Right renal pelvis (tissue), 4 donors: ENCODE measurements at regions not wholly inside any gene's neighbourhood (a gene's known extent, or its start where the extent isn't known, plus 50 kb on each side); places are given as distances from the start of the nearest gene placed in this dataset.

ENCODE experiments used
- DNase-seq, 4 donors: peaks; one replicate each; pipeline ENCODE4 v3.0.0-alpha.2; 2013; ENCODE audit warnings: low read depth in 4 of 4, low spot score in 3 of 4, missing footprints in 1 of 4

DNA sequence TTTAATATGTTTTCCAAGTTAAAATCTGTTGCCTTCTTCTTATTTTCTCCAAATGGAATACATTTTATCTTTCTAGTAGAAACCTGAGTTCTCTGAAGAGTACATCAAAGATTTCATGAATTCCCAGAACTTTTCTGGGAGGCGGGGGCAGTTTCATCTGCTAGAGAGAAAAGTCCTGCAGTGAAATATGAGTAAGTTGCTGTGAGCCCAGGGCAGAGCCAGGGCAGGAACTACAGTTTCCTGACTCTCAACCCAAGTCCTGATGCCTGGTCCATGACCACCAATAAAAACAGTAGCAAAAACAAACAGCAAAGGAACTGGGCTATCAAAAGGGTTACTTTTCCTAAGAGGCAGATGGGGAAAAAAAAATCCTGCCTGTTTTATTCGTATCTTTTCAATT, 239.4 kb upstream of the CTSO start:
- peak in 1 of 4 donors; percentile 18 for DNase-seq

DNA sequence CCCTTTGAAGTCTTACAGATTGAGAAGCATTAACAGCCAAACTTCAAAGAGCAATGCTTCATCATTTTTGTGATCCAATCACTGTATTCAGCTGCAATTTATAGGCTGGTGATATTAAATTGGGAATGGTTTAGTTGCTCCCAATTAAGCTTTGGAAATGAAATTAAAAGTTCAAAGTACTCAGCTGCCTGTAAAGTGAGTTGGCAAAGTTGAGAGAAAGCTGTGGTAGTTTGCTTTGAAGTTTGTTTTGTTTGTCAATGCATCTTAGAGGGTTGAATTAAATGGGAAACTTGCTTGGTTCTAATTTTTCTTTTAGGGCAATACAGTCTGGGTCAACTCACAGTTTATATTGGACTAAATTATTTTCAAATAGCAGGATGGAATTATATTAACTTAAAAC, 238.4 kb upstream of the CTSO start:
- no peak for DNase-seq

DNA sequence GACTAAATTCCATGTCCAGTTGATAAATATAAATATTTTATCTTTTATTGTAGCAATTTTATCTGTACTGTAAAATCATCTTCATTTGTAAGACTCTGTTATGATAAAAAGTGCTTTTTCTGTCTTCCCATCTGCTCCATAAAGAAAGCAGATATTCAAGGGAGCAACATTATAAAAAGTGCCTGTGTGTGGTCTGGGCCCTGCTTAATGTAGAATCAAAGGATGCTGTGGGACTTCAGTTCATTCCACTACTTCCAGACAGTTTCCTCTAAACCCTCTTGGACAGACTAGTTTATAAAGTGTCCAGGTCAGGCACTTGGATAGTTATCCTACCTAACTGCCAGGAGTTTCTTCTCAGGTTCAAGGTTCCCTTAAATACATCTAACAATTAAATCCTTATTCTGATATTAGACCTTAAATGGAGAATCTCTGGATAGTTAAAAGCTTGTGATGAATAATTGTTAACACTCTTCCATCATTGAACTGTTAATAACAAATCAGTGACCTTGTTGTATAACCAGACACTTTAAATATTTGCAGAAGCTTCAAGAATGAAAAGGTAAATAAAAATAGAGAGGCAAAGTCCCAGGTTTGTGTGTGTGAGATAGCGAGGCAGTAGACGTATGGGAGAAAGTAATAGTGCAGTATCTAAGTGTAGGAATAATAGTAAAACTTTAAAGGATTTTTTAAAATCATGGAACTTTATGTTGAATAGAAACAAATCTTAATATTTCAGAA, 237.5 kb upstream of the CTSO start:
- DNase-seq: no peak

DNA sequence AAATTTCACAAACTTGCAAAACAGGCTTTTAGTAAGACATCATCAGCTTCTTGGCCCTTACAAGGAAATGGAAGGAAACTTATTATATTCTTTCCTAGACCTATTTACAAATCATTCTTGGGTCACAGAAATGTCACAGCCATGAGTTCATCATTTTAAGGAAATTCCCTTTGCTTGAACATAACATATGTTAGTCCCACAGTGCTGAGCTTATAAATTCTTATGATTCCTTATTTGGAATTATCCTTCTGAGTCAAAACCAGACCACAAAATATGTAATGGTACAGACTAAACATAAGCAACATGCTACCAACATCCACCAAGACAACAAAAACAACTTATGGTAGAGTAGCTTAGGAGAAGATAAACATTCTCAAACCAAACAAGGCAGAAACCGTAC, 236.9 kb upstream of the CTSO start:
- no peak for DNase-seq

GRCh38 chr4:156188596-156188995, 234.9 kb upstream of the CTSO start:
- DNase-seq: no peak

- DNase-seq: no peak
Measured at GRCh38 chr4:156186111-156186510, 232.4 kb upstream of the CTSO start.

DNA sequence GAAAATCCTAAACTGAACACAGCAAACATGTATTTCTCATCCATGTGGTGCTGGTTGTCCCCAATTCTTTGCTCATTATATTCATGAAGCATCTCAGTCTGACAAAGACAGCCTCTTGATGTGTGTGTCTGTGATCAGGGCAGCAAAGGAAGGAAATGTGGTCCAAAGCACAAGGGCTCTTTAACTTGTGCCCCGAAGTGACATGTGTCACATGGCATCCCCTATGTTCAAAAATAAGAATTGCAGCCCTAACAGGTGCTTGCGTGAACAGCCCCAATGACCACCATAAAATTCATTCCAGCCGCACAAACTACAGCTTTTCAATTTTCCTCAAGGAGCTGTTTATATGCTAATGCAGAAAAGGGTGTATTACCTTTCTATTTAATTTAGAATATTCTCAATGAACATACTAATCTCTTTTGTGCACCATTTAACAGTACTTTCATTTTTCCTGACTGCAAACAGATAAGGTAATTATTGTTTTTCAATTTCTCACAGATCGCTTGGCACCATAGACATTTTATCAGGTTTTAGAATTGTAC, 231.9 kb upstream of the CTSO start:
- no peak for DNase-seq

GRCh38 chr4:156182269-156182668, 228.6 kb upstream of the CTSO start:
- DNase-seq: no peak

DNA sequence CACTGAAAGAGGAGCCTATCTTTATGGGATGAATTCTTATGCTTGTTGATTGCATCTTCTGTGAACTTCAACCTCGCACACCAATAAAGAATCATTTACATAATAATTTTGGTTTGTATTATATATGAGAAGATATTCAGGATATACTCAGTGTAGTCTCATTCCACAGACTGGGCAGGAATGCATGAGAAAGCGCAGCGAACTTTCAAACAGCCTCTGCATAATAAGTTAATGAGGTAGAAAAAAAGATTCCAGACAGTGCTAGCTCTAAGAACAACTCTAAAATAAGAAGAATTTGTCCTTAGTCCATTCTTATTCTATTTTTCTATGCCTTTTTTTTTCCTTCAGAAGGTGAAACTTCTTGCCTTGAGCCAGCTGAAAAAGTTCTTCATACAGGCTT, 224.3 kb upstream of the CTSO start:
- no peak for DNase-seq

DNA sequence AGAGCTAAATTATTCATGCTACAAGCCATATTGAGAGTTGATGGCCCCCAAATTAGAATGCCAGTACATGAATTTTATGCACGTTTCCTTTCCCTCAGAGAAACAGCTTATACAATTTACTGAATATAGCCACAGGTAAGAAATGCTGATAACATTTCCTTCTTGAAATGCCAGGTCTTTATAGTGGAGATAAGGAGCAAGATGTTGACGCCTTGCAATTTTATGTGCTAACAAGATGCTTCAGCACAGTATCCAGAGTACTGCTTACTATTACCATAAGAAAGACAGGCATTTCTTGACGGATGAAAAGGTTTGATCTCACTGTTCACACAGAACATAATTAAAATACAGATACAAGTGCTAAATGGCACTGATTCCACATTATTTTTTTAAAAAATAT, 223.2 kb upstream of the CTSO start:
- DNase-seq: no peak

- DNase-seq: no peak
Measured at GRCh38 chr4:156173937-156174336, 220.3 kb upstream of the CTSO start.

GRCh38 chr4:156173486-156173885, 219.8 kb upstream of the CTSO start:
- no peak for DNase-seq

DNA sequence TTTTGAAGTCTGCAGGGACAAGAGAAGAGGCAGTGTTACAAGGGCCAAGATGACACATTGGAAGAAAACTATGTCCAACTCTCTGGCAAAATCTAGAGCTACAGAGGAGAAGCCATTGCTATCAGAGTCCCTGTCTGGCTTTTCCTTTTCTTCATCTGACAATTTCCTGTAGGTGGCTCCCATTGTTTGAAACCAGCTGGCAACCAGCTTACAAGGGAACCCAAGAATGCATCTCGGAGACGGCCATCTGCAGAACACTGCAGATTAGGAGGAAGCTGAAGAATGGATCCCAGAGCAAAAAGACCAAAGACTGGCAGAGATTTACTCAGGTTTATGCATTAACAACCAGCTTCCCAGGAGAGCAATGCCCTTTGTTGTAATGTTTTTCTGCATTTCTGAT, 216.2 kb upstream of the CTSO start:
- DNase-seq: no peak

GRCh38 chr4:156169011-156169410, 215.3 kb upstream of the CTSO start:
- DNase-seq: peak in 2 of 4 donors; percentile 23 to 39

DNA sequence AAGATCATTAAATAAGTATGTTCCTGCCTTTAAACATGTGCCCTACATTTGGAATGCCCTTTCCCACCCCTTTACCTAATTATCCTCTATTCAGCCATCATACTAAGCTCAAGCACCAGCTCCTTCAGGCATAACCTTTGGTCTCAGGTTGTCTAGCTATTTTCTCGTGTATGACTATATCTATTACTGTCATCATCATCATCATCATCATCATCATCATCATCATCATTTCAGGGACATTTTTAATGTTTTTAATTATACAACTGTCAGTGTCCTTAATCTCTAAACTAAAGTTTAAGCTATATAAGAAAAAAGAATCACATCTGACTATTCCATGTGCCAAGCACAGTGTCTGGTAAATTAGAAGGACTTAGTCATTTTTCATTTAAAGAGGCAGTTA, 214.6 kb upstream of the CTSO start:
- no peak for DNase-seq

GRCh38 chr4:156158747-156159146, 205.1 kb upstream of the CTSO start:
- no peak for DNase-seq

DNA sequence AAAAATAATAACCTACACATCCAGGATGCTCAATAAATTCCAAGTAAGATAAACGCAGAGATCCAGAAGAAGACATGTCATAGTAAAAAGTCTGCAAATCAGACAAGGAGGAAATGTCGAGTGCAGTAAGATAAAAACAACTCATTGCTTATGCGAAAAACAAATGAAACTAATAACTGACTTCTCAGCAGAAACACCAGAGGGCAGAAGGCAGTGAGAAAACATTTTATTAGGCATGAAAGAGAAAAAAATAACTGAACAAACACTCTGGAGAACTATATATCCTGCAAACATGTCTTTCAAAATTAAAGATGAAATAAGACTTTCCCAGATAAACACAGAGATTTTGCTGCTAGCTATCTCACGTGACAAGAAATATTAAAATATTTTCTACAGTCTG, 201.3 kb upstream of the CTSO start:
- DNase-seq: no peak

- no peak for DNase-seq
Measured at GRCh38 chr4:156146571-156146970, 192.9 kb upstream of the CTSO start.

- no peak for DNase-seq
Measured at GRCh38 chr4:156144961-156145360, 191.3 kb upstream of the CTSO start.

GRCh38 chr4:156138781-156139280, 185.2 kb upstream of the CTSO start:
- no peak for DNase-seq

GRCh38 chr4:156137679-156138473, 184.2 kb upstream of the CTSO start:
- DNase-seq: no peak

DNA sequence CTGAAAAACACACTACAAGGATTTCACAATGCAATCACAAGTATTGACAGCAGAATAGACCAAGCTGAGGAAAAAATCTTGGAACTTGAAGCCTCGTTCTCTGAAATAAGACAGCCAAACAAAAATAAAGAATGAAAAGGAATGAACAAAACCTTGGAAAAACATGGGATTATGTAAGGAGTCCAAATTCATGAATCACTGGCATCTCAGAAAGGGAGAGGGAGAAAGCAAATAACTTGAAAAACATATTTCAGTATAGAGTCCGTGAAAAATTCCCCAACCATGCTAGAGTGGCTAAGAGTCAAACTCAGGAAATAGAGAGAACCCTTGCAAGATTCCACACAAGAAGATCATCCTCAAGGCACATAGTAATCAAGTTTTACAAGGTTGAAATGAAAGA, 178.5 kb upstream of the CTSO start:
- DNase-seq: no peak
